ENCODE measurements at regions not wholly inside any gene's neighbourhood (a gene's known extent, or its start where the extent isn't known, plus 50 kb on each side); places are given as distances from the start of the nearest gene placed in this dataset.

DNA sequence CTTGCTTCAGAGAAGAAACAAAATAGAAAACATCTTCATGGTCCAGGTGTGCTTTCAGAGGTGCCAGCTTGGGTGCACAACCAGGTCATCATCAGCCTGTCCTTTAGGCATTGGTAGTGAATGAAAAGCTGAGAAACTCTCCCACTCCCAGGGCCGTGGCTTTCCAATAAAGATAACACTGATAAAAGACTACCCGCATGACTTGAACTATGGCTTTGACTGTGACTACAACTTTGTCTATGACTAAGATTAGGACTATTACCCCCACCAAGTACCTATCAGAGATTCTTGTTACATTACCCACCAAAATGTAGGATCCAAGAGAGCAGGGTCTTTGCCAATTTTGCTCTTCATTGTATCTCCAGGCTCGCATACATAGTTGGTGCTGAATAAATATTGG, 115.2 kb downstream of the EDEM1 start:
- H3K4me3 Mint-ChIP-seq: no peak overlapping the region
- no peaks in the 10 kb centered on the region for H3K36me3 ChIP-seq (ENCODE audit: control insufficient read depth, insufficient read depth, low read length)
- no peak overlapping the region for H3K9ac ChIP-seq (ENCODE audit: extremely low read depth, low read length, poor library complexity, severe bottlenecking)
- no peaks in the 10 kb centered on the region for H3K36me3 Mint-ChIP-seq (ENCODE audit: low read depth)
- peaks cover 2% of the 10 kb centered on the region for H3K4me1 Mint-ChIP-seq
- DNase-seq: no peak
- H3K27ac Mint-ChIP-seq: no peak overlapping the region
- peaks cover 4% of the 10 kb centered on the region for H3K27me3 Mint-ChIP-seq (ENCODE audit: insufficient read depth)
- H3K27ac ChIP-seq (ENCODE audit: low read depth, low read length): no peak overlapping the region
- TF ChIP-seq, protein P1, sequence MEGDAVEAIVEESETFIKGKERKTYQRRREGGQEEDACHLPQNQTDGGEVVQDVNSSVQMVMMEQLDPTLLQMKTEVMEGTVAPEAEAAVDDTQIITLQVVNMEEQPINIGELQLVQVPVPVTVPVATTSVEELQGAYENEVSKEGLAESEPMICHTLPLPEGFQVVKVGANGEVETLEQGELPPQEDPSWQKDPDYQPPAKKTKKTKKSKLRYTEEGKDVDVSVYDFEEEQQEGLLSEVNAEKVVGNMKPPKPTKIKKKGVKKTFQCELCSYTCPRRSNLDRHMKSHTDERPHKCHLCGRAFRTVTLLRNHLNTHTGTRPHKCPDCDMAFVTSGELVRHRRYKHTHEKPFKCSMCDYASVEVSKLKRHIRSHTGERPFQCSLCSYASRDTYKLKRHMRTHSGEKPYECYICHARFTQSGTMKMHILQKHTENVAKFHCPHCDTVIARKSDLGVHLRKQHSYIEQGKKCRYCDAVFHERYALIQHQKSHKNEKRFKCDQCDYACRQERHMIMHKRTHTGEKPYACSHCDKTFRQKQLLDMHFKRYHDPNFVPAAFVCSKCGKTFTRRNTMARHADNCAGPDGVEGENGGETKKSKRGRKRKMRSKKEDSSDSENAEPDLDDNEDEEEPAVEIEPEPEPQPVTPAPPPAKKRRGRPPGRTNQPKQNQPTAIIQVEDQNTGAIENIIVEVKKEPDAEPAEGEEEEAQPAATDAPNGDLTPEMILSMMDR (conservative IDR thresholded peaks at IDR 0.05): no peak
- no peaks in the 10 kb centered on the region for H3K27me3 ChIP-seq (ENCODE audit: control insufficient read depth, insufficient read depth, low read length, poor library complexity, severe bottlenecking)
- no peaks in the 10 kb centered on the region for H3K4me1 ChIP-seq (ENCODE audit: control insufficient read depth, insufficient read depth, low read length)
- no peaks in the 10 kb centered on the region for H3K9me3 Mint-ChIP-seq
- H3K4me3 ChIP-seq (ENCODE audit: low read length): no peak overlapping the region
- no peaks in the 10 kb centered on the region for H3K9me3 ChIP-seq (ENCODE audit: control insufficient read depth, low read length)
- WGBS, 2 experiments (ENCODE audit: insufficient coverage in 1 of 2, insufficient read length in 1 of 2): 91% methylated on average over 3 of the region's 3 CpGs; no CpG with 5 or more reads in 1 of the 2 experiments

DNA sequence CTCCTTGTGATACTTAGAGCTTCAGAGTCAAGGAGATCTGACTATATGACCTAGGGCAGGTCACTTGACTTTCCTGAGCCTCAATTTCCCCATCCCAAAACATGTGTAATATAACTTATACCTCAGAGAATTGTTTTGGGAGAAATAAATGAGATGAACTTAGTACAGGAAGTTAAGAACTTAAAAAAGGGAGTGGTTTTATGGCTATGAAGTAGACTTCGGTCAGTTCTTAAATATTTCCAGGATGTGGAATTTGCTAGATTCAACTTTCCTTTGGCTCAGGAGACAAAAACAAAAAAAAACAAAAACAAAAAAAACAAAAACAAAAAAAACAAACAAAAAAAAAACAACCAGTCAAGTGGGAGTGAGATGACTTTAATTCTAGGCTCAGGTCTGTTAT, 116.7 kb downstream of the EDEM1 start:
- H3K4me1 Mint-ChIP-seq: peaks cover under 1% of the 10 kb centered on the region
- Histone ChIP-seq H3K4me3 (ENCODE audit: low read length) (no peak overlapping the region), H3K27ac (ENCODE audit: low read depth, low read length) (no peak overlapping the region), H3K27me3 (ENCODE audit: control insufficient read depth, insufficient read depth, low read length, poor library complexity, severe bottlenecking) (no peaks in the 10 kb centered on the region), H3K4me1 (ENCODE audit: control insufficient read depth, insufficient read depth, low read length) (no peaks in the 10 kb centered on the region), H3K36me3 (ENCODE audit: control insufficient read depth, insufficient read depth, low read length) (no peaks in the 10 kb centered on the region), H3K9me3 (ENCODE audit: control insufficient read depth, low read length) (no peaks in the 10 kb centered on the region), H3K9ac (ENCODE audit: extremely low read depth, low read length, poor library complexity, severe bottlenecking) (no peak overlapping the region)
- H3K36me3 Mint-ChIP-seq (ENCODE audit: low read depth): no peaks in the 10 kb centered on the region
- no peaks in the 10 kb centered on the region for H3K9me3 Mint-ChIP-seq
- TF ChIP-seq, protein P1 (conservative IDR thresholded peaks at IDR 0.05): no peak
- H3K27ac Mint-ChIP-seq: no peak overlapping the region
- H3K27me3 Mint-ChIP-seq (ENCODE audit: insufficient read depth): peaks cover 7% of the 10 kb centered on the region
- no peak overlapping the region for H3K4me3 Mint-ChIP-seq
- no peak for DNase-seq
- WGBS, 2 experiments (ENCODE audit: insufficient coverage in 1 of 2, insufficient read length in 1 of 2): 95% methylated on average over 1 of the region's 1 CpG; no CpG with 5 or more reads in 1 of the 2 experiments

DNA sequence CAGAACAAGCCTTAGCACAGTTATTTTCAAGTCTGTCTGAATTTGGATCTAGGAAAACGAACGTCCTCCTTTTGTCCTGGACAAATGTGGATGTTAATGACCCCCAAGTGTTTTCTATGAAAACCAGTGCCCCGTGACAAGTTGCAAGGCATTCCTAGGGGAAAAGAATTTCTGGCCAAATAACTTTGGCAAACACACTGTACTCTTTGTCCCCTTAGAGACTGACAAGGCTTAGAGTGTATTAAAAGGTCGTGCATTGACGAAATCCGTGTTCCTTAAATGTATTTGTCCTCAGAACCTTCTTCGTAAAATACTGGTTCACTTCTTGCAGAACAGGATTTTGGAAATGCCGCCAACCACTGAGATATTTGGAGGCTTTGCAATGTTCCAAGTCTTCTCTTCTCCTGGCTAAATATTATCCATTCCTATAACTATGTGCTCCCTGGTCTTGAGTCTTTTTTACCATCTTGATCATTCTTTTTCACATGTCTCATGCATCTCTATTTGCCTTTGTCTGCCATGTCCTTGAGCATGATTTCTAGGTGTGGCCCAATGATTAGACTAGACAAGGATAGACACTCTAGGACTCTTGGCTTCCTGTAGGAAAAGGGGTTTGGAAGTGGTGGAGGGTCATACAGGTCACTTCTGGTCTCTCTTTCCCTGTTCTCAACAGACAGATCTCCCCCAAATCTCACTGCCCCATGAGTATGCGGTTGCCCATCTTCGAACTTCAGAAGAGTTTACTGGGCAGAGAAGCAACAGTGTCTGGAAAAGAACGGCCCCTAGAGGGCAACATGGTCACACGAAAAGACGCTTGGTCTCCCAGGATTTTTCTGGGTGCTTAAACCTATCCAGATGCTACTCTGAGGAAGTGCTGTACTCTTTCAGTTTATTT, 117.5 kb downstream of the EDEM1 start:
- Mint-ChIP-seq H3K4me1 (no peaks in the 10 kb centered on the region), H3K27ac (no peak overlapping the region), H3K4me3 (no peak overlapping the region), H3K9me3 (no peaks in the 10 kb centered on the region), H3K27me3 (ENCODE audit: insufficient read depth) (peaks cover 7% of the 10 kb centered on the region), H3K36me3 (ENCODE audit: low read depth) (no peaks in the 10 kb centered on the region)
- Histone ChIP-seq H3K9ac (ENCODE audit: extremely low read depth, low read length, poor library complexity, severe bottlenecking) (no peak overlapping the region), H3K9me3 (ENCODE audit: control insufficient read depth, low read length) (no peaks in the 10 kb centered on the region), H3K27ac (ENCODE audit: low read depth, low read length) (no peak overlapping the region), H3K4me1 (ENCODE audit: control insufficient read depth, insufficient read depth, low read length) (no peaks in the 10 kb centered on the region), H3K4me3 (ENCODE audit: low read length) (no peak overlapping the region), H3K36me3 (ENCODE audit: control insufficient read depth, insufficient read depth, low read length) (no peaks in the 10 kb centered on the region), H3K27me3 (ENCODE audit: control insufficient read depth, insufficient read depth, low read length, poor library complexity, severe bottlenecking) (no peaks in the 10 kb centered on the region)
- WGBS, 2 experiments (ENCODE audit: insufficient coverage in 1 of 2, insufficient read length in 1 of 2): 51 to 60% methylated on average over 13 of the region's 13 CpGs
- peak; percentile 87 for DNase-seq
- TF ChIP-seq, protein P1 (conservative IDR thresholded peaks at IDR 0.05): peak; percentile 91

All from endodermal cell (in vitro differentiated cells).